GM18519 (cell line): ENCODE measurements at regions not wholly inside any gene's neighbourhood (a gene's known extent, or its start where the extent isn't known, plus 50 kb on each side); places are given as distances from the start of the nearest gene placed in this dataset.
"Not testable (repeated sequence)": the region's sequence is repeated elsewhere in the genome, so short reads cannot be mapped to it uniquely, and the experiment has no call there.

Experiments
- ATAC-seq: cut with Tn5 transposase; IDR thresholded peaks from one replicate; pipeline ENCODE4 v1.9.1; 2021; ENCODE audit warnings: mild to moderate bottlenecking, moderate library complexity; ENCODE audit not compliant: unreplicated experiment, low FRiP score

GRCh38 chrX:137215467-137215866 lies 181.7 kb upstream of the GPR101 start:
- no peak for ATAC-seq

GRCh38 chrX:137212078-137212632 lies 178.4 kb upstream of the GPR101 start:
- ATAC-seq, result no peak

GRCh38 chrX:137198040-137198439 lies 164.2 kb upstream of the GPR101 start:
- no peak for ATAC-seq

GRCh38 chrX:137195991-137196390 lies 162.2 kb upstream of the GPR101 start:
- no peak for ATAC-seq

GRCh38 chrX:137195296-137195695 lies 161.5 kb upstream of the GPR101 start:
- ATAC-seq, result no peak

GRCh38 chrX:137194164-137194563 lies 160.4 kb upstream of the GPR101 start:
- no peak for ATAC-seq

- no peak for ATAC-seq
These were observed 153.7 kb upstream of the GPR101 start for GRCh38 chrX:137187540-137187939.

- ATAC-seq, result no peak
These were observed 144.6 kb upstream of the GPR101 start for GRCh38 chrX:137178392-137178791.

- ATAC-seq, result no peak
These were observed 138.6 kb upstream of the GPR101 start for GRCh38 chrX:137172317-137172948.

- no peak for ATAC-seq
These were observed 137.8 kb upstream of the GPR101 start for GRCh38 chrX:137171626-137172025.

GRCh38 chrX:137166591-137166990 lies 132.8 kb upstream of the GPR101 start:
- ATAC-seq, result no peak

GRCh38 chrX:137164329-137164728 lies 130.5 kb upstream of the GPR101 start:
- no peak for ATAC-seq

- ATAC-seq, result no peak
These were observed 117.6 kb upstream of the GPR101 start for GRCh38 chrX:137151403-137151802.

- no peak for ATAC-seq
These were observed 110.1 kb upstream of the GPR101 start for GRCh38 chrX:137143864-137144263.

- not testable (repeated sequence) for ATAC-seq
These were observed 88.9 kb upstream of the GPR101 start for GRCh38 chrX:137122651-137123050.

GRCh38 chrX:137119049-137119448 lies 85.3 kb upstream of the GPR101 start:
- no peak for ATAC-seq

GRCh38 chrX:137118536-137118935 lies 84.7 kb upstream of the GPR101 start:
- ATAC-seq, result no peak

GRCh38 chrX:137118136-137118535 lies 84.3 kb upstream of the GPR101 start:
- no peak for ATAC-seq

GRCh38 chrX:137107877-137108276 lies 74.1 kb upstream of the GPR101 start:
- ATAC-seq, result not testable (repeated sequence)

GRCh38 chrX:137101273-137101990 lies 67.6 kb upstream of the GPR101 start:
- ATAC-seq, result no peak
